Panc1 (cell line): ENCODE measurements at regions not wholly inside any gene's neighbourhood (a gene's known extent, or its start where the extent isn't known, plus 50 kb on each side); places are given as distances from the start of the nearest gene placed in this dataset.

Experiments
- ATAC-seq: fragments of 200-7000 bp; cut with Tn5 transposase; 2 replicates; pipeline ENCODE4 v1.9.1; 2020; ENCODE audit warnings: mild to moderate bottlenecking, moderate library complexity
- BruUV-seq: library from RNA; stranded (reverse); fragments of 400-500 nt; replicated peaks from 2 replicates; lab custom pipeline; 2021; lab: Mats Ljungman, UMichigan
- CTCF ChIA-PET: fragments of 300-600 bp; sonication (Branson Sonifier 250); formaldehyde crosslinking; loops from one replicate; lab custom pipeline; 2022; ENCODE audit warnings: antibody characterized with exemption; lab: Charles Lee
- POLR2A ChIA-PET: fragments of 300-600 bp; sonication (Branson Sonifier 250); formaldehyde crosslinking; loops from one replicate; lab custom pipeline; 2022; ENCODE audit warnings: antibody characterized with exemption; lab: Charles Lee
- DNase-seq: peaks from one replicate; pipeline ENCODE4 v3.0.0-alpha.2; 2010; ENCODE audit warnings: low read depth, low spot score
- H3K27ac ChIP-seq: 2 replicates; pipeline ENCODE4 v1.5.1; 2011; ENCODE audit warnings: mild to moderate bottlenecking, low read length, inconsistent platforms
- H3K27me3 ChIP-seq: fragments of 200-500 bp; sonication (Bioruptor generic); 2 replicates; pipeline ENCODE4 v1.6.0; 2014; ENCODE audit warnings: low read length, inconsistent platforms; ENCODE audit not compliant: control insufficient read depth, insufficient read depth
- H3K36me3 ChIP-seq: fragments of 200-500 bp; sonication (Bioruptor generic); 2 replicates; pipeline ENCODE4 v1.5.1; 2014; ENCODE audit warnings: inconsistent platforms, mild to moderate bottlenecking, low read length, moderate library complexity; ENCODE audit not compliant: control insufficient read depth, insufficient read depth
- H3K4me1 ChIP-seq: 2 replicates; pipeline ENCODE4 v1.5.1; 2011; ENCODE audit warnings: inconsistent platforms, mild to moderate bottlenecking, low read length, moderate library complexity; ENCODE audit not compliant: control insufficient read depth, insufficient read depth
- H3K4me3 ChIP-seq, 2 experiments: 2 replicates each; pipeline ENCODE4 v1.5.1; 2011 to 2012; ENCODE audit warnings: low read depth in 2 of 2, low read length in 2 of 2, mild to moderate bottlenecking in 2 of 2, inconsistent platforms in 1 of 2, moderate library complexity in 1 of 2
- H3K9me3 ChIP-seq: fragments of 200-500 bp; sonication (Bioruptor generic); 2 replicates; pipeline ENCODE4 v1.5.1; 2014; ENCODE audit warnings: low read depth, mild to moderate bottlenecking, inconsistent platforms, low read length, moderate library complexity; ENCODE audit not compliant: control insufficient read depth, insufficient read depth
- POLR2AphosphoS5 ChIP-seq: IDR thresholded peaks from 2 replicates; pipeline ENCODE4 v1.6.1; 2012; ENCODE audit warnings: mild to moderate bottlenecking, low read depth, low read length, moderate library complexity
- SIN3A ChIP-seq: IDR thresholded peaks from 2 replicates; pipeline ENCODE4 v1.6.1; 2012; ENCODE audit warnings: low read depth, mild to moderate bottlenecking, low read length, moderate library complexity, borderline replicate concordance; ENCODE audit not compliant: insufficient read depth
- TCF7L2 ChIP-seq: IDR thresholded peaks from 2 replicates; pipeline ENCODE4 v1.6.1; 2011; ENCODE audit warnings: mild to moderate bottlenecking, low read depth, low read length, inconsistent platforms
- in situ Hi-C: cut with HindIII; loops from 2 replicates; pipeline ENCODE4 v1.10.0; 2016; ENCODE audit warnings: low sequenced_read_pairs, low pct_unique_long_range_greater_than_20kb
- intact Hi-C: fragments of 100-400 bp; cut with micrococcal nuclease; formaldehyde crosslinking; loops from one replicate; pipeline ENCODE4 v1.10.0; 2022; ENCODE audit not compliant: unreplicated experiment
- TF ChIP-seq, protein P1 (sequence below): fragments of 450-650 bp; IDR thresholded peaks from 2 replicates; pipeline ENCODE4 v1.5.1; 2017; ENCODE audit warnings: mild to moderate bottlenecking
- TF ChIP-seq, protein P2 (sequence below), 2 experiments: IDR thresholded peaks; 2 replicates each; pipeline ENCODE4 v1.6.1; 2011 to 2012; ENCODE audit warnings: low read depth in 2 of 2, control low read depth in 1 of 2, low read length in 1 of 2, mild to moderate bottlenecking in 1 of 2, moderate library complexity in 1 of 2; ENCODE audit not compliant: insufficient read depth in 1 of 2

DNA sequence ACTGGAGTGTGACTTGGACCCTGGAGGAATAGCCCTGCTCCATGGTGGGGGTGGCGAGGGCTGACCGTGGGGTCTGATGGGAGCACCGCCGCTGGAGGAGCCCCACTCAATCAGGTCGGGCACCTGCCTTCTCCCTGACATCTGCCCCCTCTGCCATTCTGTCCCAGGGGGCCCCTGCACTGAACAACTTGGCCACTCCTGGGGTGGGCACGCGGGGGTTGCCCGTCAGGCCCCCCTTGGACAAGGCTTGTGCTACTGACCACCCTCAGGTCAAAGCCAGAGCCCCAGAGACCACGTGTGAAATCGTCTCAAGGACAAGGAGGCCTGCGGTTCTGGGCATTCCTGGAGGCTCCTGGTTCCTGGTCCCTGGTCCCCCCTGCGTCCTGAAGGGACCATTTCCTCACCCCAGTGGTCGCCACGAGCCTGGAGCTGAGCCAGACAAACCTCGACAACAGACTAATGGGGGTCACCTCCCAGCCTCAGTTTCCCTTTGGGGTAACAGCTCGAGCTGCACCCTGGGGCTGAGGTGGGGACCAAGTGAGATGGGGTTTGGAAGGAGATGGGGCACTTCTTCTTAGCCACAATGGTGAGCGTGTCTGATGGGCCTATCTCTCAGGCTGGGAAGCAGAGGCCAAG is 73.4 kb upstream of the RNU6ATAC start:
- CTCF ChIA-PET = no interaction called here
- no peak overlapping the region for H3K4me3 ChIP-seq
- no peaks in the 10 kb centered on the region for H3K27me3 ChIP-seq
- H3K27ac ChIP-seq = no peak overlapping the region
- no peak for DNase-seq
- POLR2A ChIA-PET = no interaction called here
- no peak for ATAC-seq
- H3K36me3 ChIP-seq = no peaks in the 10 kb centered on the region
- H3K4me1 ChIP-seq = no peaks in the 10 kb centered on the region
- in situ Hi-C loops = no loop called here
- intact Hi-C loops = no loop called here
- BruUV-seq = no TSS peak
- H3K9me3 ChIP-seq = no peaks in the 10 kb centered on the region
- TF ChIP-seq, protein P1, sequence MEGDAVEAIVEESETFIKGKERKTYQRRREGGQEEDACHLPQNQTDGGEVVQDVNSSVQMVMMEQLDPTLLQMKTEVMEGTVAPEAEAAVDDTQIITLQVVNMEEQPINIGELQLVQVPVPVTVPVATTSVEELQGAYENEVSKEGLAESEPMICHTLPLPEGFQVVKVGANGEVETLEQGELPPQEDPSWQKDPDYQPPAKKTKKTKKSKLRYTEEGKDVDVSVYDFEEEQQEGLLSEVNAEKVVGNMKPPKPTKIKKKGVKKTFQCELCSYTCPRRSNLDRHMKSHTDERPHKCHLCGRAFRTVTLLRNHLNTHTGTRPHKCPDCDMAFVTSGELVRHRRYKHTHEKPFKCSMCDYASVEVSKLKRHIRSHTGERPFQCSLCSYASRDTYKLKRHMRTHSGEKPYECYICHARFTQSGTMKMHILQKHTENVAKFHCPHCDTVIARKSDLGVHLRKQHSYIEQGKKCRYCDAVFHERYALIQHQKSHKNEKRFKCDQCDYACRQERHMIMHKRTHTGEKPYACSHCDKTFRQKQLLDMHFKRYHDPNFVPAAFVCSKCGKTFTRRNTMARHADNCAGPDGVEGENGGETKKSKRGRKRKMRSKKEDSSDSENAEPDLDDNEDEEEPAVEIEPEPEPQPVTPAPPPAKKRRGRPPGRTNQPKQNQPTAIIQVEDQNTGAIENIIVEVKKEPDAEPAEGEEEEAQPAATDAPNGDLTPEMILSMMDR = no peak
- TF ChIP-seq TCF7L2 (no peak), SIN3A (no peak), POLR2AphosphoS5 (no peak)
- TF ChIP-seq, protein P2, sequence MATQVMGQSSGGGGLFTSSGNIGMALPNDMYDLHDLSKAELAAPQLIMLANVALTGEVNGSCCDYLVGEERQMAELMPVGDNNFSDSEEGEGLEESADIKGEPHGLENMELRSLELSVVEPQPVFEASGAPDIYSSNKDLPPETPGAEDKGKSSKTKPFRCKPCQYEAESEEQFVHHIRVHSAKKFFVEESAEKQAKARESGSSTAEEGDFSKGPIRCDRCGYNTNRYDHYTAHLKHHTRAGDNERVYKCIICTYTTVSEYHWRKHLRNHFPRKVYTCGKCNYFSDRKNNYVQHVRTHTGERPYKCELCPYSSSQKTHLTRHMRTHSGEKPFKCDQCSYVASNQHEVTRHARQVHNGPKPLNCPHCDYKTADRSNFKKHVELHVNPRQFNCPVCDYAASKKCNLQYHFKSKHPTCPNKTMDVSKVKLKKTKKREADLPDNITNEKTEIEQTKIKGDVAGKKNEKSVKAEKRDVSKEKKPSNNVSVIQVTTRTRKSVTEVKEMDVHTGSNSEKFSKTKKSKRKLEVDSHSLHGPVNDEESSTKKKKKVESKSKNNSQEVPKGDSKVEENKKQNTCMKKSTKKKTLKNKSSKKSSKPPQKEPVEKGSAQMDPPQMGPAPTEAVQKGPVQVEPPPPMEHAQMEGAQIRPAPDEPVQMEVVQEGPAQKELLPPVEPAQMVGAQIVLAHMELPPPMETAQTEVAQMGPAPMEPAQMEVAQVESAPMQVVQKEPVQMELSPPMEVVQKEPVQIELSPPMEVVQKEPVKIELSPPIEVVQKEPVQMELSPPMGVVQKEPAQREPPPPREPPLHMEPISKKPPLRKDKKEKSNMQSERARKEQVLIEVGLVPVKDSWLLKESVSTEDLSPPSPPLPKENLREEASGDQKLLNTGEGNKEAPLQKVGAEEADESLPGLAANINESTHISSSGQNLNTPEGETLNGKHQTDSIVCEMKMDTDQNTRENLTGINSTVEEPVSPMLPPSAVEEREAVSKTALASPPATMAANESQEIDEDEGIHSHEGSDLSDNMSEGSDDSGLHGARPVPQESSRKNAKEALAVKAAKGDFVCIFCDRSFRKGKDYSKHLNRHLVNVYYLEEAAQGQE (IDR thresholded peaks at IDR 0.05; ENCODE audit: insufficient read depth in 1 of 2, low read depth in 2 of 2, low read length in 1 of 2) = no peak

DNA sequence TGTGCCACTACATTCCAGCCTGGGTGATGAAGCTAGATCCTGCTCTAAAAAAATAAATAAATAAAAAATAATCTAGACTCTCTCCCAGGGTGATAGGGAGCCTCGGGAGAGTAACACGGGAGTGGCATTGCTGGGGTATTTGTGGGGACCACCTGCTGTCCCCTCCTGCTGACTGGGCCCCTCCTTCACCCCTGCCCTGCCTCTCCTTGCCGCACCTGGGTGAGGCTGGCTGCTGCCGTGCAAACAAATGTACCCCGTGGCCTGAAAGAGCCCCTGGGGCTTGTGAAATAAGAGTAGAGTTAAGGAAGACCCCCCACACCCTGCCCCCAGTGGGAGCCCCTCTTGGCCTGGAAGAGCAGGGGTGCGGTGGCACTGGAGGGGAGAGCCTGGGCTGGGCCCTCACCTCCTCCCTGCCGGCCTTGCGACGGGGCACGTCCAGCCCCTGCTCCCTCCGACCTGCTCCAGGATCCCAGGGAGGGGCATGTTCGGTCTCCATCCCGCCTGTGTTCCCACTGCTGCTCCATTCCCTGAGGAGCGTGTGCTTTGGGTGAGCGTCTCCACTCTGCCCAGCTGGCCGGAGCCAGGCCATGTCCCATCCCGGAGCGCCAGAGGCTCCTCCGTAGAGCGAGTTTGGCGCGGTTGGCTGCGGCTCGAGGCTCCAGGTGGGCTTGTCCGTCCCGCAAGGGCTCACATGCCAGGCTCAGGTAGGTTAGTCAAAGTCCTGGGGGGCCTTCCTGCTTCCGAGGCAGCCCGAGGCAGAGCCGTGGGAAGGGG is 75.0 kb upstream of the RNU6ATAC start:
- ChIA-PET POLR2A (interaction anchor here (0.5 kb wide), 1 partner anchor 214 kb away, joined by 3 read pairs; the partner anchor contains the start of gene BRD3OS), CTCF (no interaction called here)
- no TSS peak for BruUV-seq
- intact Hi-C loops = no loop called here
- Histone ChIP-seq H3K36me3 (no peaks in the 10 kb centered on the region), H3K4me1 (no peaks in the 10 kb centered on the region), H3K9me3 (no peaks in the 10 kb centered on the region), H3K27me3 (no peaks in the 10 kb centered on the region), H3K27ac (no peak overlapping the region), H3K4me3 (no peak overlapping the region)
- in situ Hi-C loops = no loop called here
- TF ChIP-seq SIN3A (no peak), POLR2AphosphoS5 (no peak), TCF7L2 (no peak)
- TF ChIP-seq, protein P2 (IDR thresholded peaks at IDR 0.05; ENCODE audit: insufficient read depth in 1 of 2, low read depth in 2 of 2, low read length in 1 of 2) = no peak
- TF ChIP-seq, protein P1 = no peak
- DNase-seq (no peak), ATAC-seq (no peak)
